Calu3 (cell line): ENCODE measurements at regions not wholly inside any gene's neighbourhood (a gene's known extent, or its start where the extent isn't known, plus 50 kb on each side); places are given as distances from the start of the nearest gene placed in this dataset.

Source experiments
- BruUV-seq: library from RNA; stranded (reverse); fragments of 400-500 nt; replicated peaks from 2 replicates; lab custom pipeline; 2021; lab: Mats Ljungman, UMichigan
- CTCF ChIA-PET: fragments of 300-600 bp; sonication (Branson Sonifier 250); formaldehyde crosslinking; loops from one replicate; lab custom pipeline; 2022; ENCODE audit warnings: antibody characterized with exemption; lab: Charles Lee
- DNase-seq: peaks from one replicate; pipeline ENCODE4 v3.0.0; 2022
- H3K27ac Mint-ChIP-seq: one replicate; pipeline ENCODE4 v1.8.0; 2022; ENCODE audit warnings: mixed read lengths; ENCODE audit not compliant: unreplicated experiment
- H3K27me3 Mint-ChIP-seq: one replicate; pipeline ENCODE4 v1.8.0; 2022; ENCODE audit warnings: mixed read lengths; ENCODE audit not compliant: unreplicated experiment
- H3K36me3 Mint-ChIP-seq: one replicate; pipeline ENCODE4 v1.8.0; 2022; ENCODE audit warnings: mild to moderate bottlenecking, moderate library complexity, mixed read lengths; ENCODE audit not compliant: insufficient read depth, unreplicated experiment
- H3K4me1 Mint-ChIP-seq: one replicate; pipeline ENCODE4 v1.8.0; 2022; ENCODE audit warnings: mild to moderate bottlenecking, low read depth, mixed read lengths; ENCODE audit not compliant: unreplicated experiment
- H3K4me3 Mint-ChIP-seq: one replicate; pipeline ENCODE4 v1.8.0; 2022; ENCODE audit warnings: mild to moderate bottlenecking, low read depth, moderate library complexity, mixed read lengths; ENCODE audit not compliant: unreplicated experiment
- H3K9me3 Mint-ChIP-seq: one replicate; pipeline ENCODE4 v1.8.0; 2022; ENCODE audit warnings: low read depth, mixed read lengths; ENCODE audit not compliant: unreplicated experiment
- CTCF ChIP-seq: fragments of 200-600 bp; IDR thresholded peaks from one replicate; pipeline ENCODE4 v1.8.0; 2022; ENCODE audit warnings: antibody characterized with exemption; ENCODE audit not compliant: unreplicated experiment
- intact Hi-C: fragments of 100-400 bp; cut with micrococcal nuclease; formaldehyde crosslinking; loops from one replicate; pipeline ENCODE4 v1.10.0; 2022; ENCODE audit not compliant: unreplicated experiment

- CTCF ChIA-PET = no interaction called here
- peaks cover 75% of the 10 kb centered on the region for H3K27me3 Mint-ChIP-seq
- H3K4me3 Mint-ChIP-seq = no peak overlapping the region
- H3K4me1 Mint-ChIP-seq = peaks cover 8% of the 10 kb centered on the region
- H3K9me3 Mint-ChIP-seq = no peaks in the 10 kb centered on the region
- H3K27ac Mint-ChIP-seq = no peak overlapping the region
- no peak for TF ChIP-seq CTCF
- H3K36me3 Mint-ChIP-seq = no peaks in the 10 kb centered on the region
- DNase-seq = no peak
- no TSS peak for BruUV-seq
- intact Hi-C loops = no loop called here
Measured at GRCh38 chr6:159427335-159427734, 258.1 kb downstream of the FNDC1 start.

- H3K9me3 Mint-ChIP-seq = no peaks in the 10 kb centered on the region
- no peaks in the 10 kb centered on the region for H3K36me3 Mint-ChIP-seq
- no peak for TF ChIP-seq CTCF
- intact Hi-C loops = no loop called here
- BruUV-seq = no TSS peak
- H3K27ac Mint-ChIP-seq = no peak overlapping the region
- CTCF ChIA-PET = no interaction called here
- no peak for DNase-seq
- no peak overlapping the region for H3K4me3 Mint-ChIP-seq
- peaks cover 81% of the 10 kb centered on the region for H3K27me3 Mint-ChIP-seq
- peaks cover 10% of the 10 kb centered on the region for H3K4me1 Mint-ChIP-seq
Measured at GRCh38 chr6:159425421-159425820, 256.2 kb downstream of the FNDC1 start.

GRCh38 chr6:159422041-159422984 lies 253.1 kb downstream of the FNDC1 start:
- Mint-ChIP-seq H3K36me3 (no peaks in the 10 kb centered on the region), H3K4me3 (peak overlapping the region; percentile 36)

GRCh38 chr6:159421586-159421985 lies 252.4 kb downstream of the FNDC1 start:
- Mint-ChIP-seq H3K27me3 (peaks cover 52% of the 10 kb centered on the region), H3K9me3 (no peaks in the 10 kb centered on the region), H3K36me3 (no peaks in the 10 kb centered on the region), H3K27ac (no peak overlapping the region), H3K4me3 (no peak overlapping the region), H3K4me1 (peaks cover 10% of the 10 kb centered on the region)
- no peak for TF ChIP-seq CTCF
- no TSS peak for BruUV-seq
- CTCF ChIA-PET = interaction anchor here (0.6 to 1.1 kb wide), 3 partner anchors 13 to 169 kb away, joined by 3 read pairs; no protein-coding TSS in a partner anchor
- no peak for DNase-seq
- intact Hi-C loops = no loop called here

More at GRCh38 chr6:159422041-159422984, 253.1 kb downstream of the FNDC1 start:
- Mint-ChIP-seq H3K4me1 (peaks cover 10% of the 10 kb centered on the region), H3K9me3 (no peaks in the 10 kb centered on the region), H3K27me3 (peaks cover 59% of the 10 kb centered on the region), H3K27ac (no peak overlapping the region)
- intact Hi-C loops = no loop called here
- no peak for TF ChIP-seq CTCF
- CTCF ChIA-PET = interaction anchor here (0.6 to 1.1 kb wide), 3 partner anchors 12 to 170 kb away, joined by 3 read pairs; no protein-coding TSS in a partner anchor
- peak; percentile 12 for DNase-seq
- no TSS peak for BruUV-seq
